BJ (cell line): ENCODE measurements at regions not wholly inside any gene's neighbourhood (a gene's known extent, or its start where the extent isn't known, plus 50 kb on each side); places are given as distances from the start of the nearest gene placed in this dataset.

ENCODE experiments used
- CTCF ChIA-PET: fragments of 350-600 bp; formaldehyde crosslinking; extraction: SDS; loops from one replicate; lab custom pipeline; 2021; ENCODE audit warnings: antibody characterized with exemption, inconsistent platforms; lab: Yijun Ruan, JAX
- POLR2A ChIA-PET: fragments of 300-600 bp; sonication (Branson Sonifier 250); formaldehyde crosslinking; extraction: SDS; loops from one replicate; lab custom pipeline; 2021; ENCODE audit warnings: antibody characterized with exemption; lab: Charles Lee
- DNase-seq: peaks from one replicate; pipeline ENCODE4 v3.0.0-alpha.2; 2011; ENCODE audit warnings: low read depth
- H3K27me3 ChIP-seq: 2 replicates; pipeline ENCODE4 v1.6.0; 2011; ENCODE audit warnings: low read length; ENCODE audit not compliant: control insufficient read depth, insufficient read depth
- H3K36me3 ChIP-seq: 2 replicates; pipeline ENCODE4 v1.5.1; 2011; ENCODE audit warnings: low read length; ENCODE audit not compliant: control insufficient read depth, insufficient read depth
- H3K4me3 ChIP-seq: 2 replicates; pipeline ENCODE4 v1.5.1; 2011; ENCODE audit warnings: low read depth, mild to moderate bottlenecking, control low read depth, low read length
- TF ChIP-seq, protein P1 (sequence below): IDR thresholded peaks from 2 replicates; pipeline ENCODE4 v1.5.1; 2011; ENCODE audit warnings: low read depth, mild to moderate bottlenecking, control low read depth, inconsistent platforms, low read length, moderate library complexity; ENCODE audit not compliant: insufficient read depth

- TF ChIP-seq, protein P1, sequence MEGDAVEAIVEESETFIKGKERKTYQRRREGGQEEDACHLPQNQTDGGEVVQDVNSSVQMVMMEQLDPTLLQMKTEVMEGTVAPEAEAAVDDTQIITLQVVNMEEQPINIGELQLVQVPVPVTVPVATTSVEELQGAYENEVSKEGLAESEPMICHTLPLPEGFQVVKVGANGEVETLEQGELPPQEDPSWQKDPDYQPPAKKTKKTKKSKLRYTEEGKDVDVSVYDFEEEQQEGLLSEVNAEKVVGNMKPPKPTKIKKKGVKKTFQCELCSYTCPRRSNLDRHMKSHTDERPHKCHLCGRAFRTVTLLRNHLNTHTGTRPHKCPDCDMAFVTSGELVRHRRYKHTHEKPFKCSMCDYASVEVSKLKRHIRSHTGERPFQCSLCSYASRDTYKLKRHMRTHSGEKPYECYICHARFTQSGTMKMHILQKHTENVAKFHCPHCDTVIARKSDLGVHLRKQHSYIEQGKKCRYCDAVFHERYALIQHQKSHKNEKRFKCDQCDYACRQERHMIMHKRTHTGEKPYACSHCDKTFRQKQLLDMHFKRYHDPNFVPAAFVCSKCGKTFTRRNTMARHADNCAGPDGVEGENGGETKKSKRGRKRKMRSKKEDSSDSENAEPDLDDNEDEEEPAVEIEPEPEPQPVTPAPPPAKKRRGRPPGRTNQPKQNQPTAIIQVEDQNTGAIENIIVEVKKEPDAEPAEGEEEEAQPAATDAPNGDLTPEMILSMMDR = no peak
- H3K36me3 ChIP-seq = no peaks in the 10 kb centered on the region
- ChIA-PET POLR2A (no interaction called here), CTCF (interaction anchor here (0.8 to 2.4 kb wide), 3 partner anchors 11 to 49 kb away, joined by 3 to 8 read pairs (median 4); no protein-coding TSS in a partner anchor)
- no peak overlapping the region for H3K4me3 ChIP-seq
- no peak for DNase-seq
- no peaks in the 10 kb centered on the region for H3K27me3 ChIP-seq
Measured at GRCh38 chr13:24623149-24623665, 57.0 kb upstream of the ATP12A start.

GRCh38 chr13:24624363-24624762, 55.8 kb upstream of the ATP12A start:
- ChIA-PET CTCF (no interaction called here), POLR2A (no interaction called here)
- H3K36me3 ChIP-seq = no peaks in the 10 kb centered on the region
- DNase-seq = no peak
- no peaks in the 10 kb centered on the region for H3K27me3 ChIP-seq
- no peak overlapping the region for H3K4me3 ChIP-seq
- TF ChIP-seq, protein P1 = no peak

- H3K36me3 ChIP-seq = no peaks in the 10 kb centered on the region
- DNase-seq = no peak
- no peaks in the 10 kb centered on the region for H3K27me3 ChIP-seq
- ChIA-PET CTCF (no interaction called here), POLR2A (no interaction called here)
- no peak overlapping the region for H3K4me3 ChIP-seq
- TF ChIP-seq, protein P1 = no peak
Measured at GRCh38 chr13:24624801-24625231, 55.4 kb upstream of the ATP12A start.

- CTCF ChIA-PET = interaction anchor here (1.3 kb wide), 1 partner anchor 14 kb away, joined by 4 read pairs; no protein-coding TSS in a partner anchor
- TF ChIP-seq, protein P1 = 0 out of 2 replicates have a peak, but pooled peaks have one; percentile 5
Measured at GRCh38 chr13:24625331-24625731, 54.9 kb upstream of the ATP12A start.

DNA sequence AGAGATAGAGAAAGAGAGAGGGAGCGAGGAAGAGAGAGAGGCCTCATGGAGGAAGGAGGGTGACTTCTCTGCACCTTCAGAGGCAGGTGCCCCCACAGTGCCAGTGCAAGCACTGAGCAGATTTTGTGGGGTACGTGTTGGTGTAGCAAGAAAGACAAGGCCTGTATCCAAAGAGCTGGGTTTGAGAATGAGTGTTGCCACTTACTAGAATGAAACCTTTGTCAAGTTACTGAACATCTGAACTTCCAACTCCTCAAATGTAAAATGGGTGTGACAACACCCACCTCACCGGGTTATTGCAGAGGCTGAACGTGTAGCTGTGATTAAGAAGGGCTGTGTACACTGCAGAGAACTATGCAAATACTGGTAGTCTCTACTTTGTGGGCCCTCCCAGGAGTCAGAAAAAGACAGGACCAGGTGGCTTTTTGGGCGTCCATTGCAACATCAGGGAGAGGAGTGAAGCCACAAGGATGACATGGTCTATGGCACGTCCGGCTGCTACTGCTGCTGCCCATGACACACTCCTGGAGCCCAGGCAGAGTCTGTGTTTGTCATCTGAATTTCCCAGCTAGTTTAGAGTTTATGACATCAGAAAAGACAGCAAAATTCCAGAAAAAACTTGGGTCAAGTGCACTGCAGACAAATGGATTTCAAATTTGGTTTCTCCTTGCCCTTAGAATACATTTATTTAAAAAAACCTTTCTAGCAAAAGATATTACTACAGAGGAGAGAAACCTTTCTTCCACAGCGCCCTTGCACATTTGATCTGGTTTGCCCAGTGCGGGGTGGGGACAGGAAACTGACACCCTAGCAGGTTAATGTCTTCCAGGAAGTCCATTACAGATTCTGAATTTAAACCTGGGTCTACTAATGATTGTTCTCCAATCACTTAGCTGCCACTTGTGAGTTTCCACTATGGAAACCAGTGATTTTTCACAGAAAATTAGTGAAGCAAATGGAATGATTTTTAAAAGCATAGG, 54.0 kb upstream of the ATP12A start:
- no peaks in the 10 kb centered on the region for H3K27me3 ChIP-seq
- H3K36me3 ChIP-seq = no peaks in the 10 kb centered on the region
- H3K4me3 ChIP-seq = no peak overlapping the region
- ChIA-PET POLR2A (no interaction called here), CTCF (interaction anchor here (1.0 to 3.7 kb wide), 12 partner anchors 9 to 50 kb away, joined by 3 to 13 read pairs (median 4); no protein-coding TSS in a partner anchor)
- no peak for DNase-seq
- TF ChIP-seq, protein P1 = no peak

More at GRCh38 chr13:24625331-24625731, 54.9 kb upstream of the ATP12A start:
- Histone ChIP-seq H3K36me3 (no peaks in the 10 kb centered on the region), H3K4me3 (no peak overlapping the region), H3K27me3 (no peaks in the 10 kb centered on the region)
- DNase-seq = no peak
- POLR2A ChIA-PET = no interaction called here
